Fibroblast of the aortic adventitia (primary cell): ENCODE measurements at regions not wholly inside any gene's neighbourhood (a gene's known extent, or its start where the extent isn't known, plus 50 kb on each side); places are given as distances from the start of the nearest gene placed in this dataset.
A peak's percentile ranks its signal among the peaks of the same experiment; 100 is the strongest.

Experiments
- DNase-seq: peaks from one replicate; pipeline ENCODE4 v3.0.0-alpha.2; 2010; ENCODE audit warnings: low read depth
- H3K4me3 ChIP-seq: 2 replicates; pipeline ENCODE4 v1.5.1; 2011; ENCODE audit warnings: low read depth, mild to moderate bottlenecking, control low read depth, low read length, moderate library complexity
- TF ChIP-seq, protein P1 (sequence below): IDR thresholded peaks from 2 replicates; pipeline ENCODE4 v1.5.1; 2011; ENCODE audit warnings: mild to moderate bottlenecking, low read length, control low read depth, inconsistent platforms; ENCODE audit not compliant: insufficient read depth

DNA sequence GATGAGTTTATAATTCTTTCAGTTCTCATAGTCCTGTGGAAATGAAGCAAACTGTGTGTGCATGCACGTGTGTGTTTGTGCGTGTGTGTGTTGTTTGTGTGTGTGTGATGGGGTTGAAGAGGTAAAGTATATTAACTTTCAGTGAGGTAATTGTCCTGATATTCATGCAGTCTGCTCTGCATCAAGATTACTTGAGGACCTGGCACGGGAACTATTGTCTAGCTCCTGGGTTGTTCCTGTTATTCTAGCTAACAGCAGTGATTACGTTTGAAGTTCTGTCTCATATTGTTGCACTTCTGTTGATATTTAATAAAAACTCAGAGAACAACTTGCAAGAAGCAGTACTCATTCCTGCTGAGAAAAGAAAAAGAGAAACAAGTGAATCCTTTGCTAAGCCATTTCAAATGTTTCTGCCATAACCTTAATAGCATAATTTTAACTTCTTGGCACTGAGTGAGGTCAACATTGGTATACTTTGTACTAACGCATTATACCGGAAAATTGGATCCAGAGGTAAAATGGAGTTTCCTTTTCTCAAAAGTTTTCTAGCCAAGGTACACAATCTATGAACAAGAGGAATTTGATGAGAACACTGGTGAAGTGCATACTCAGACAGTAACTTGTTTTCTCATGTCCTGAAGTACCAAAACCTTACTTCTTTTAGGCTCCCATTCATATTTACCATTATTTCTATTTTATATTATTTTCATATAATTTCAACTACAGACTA is 113.2 kb downstream of the SPCS3 start:
- no peak overlapping the region for H3K4me3 ChIP-seq
- TF ChIP-seq, protein P1, sequence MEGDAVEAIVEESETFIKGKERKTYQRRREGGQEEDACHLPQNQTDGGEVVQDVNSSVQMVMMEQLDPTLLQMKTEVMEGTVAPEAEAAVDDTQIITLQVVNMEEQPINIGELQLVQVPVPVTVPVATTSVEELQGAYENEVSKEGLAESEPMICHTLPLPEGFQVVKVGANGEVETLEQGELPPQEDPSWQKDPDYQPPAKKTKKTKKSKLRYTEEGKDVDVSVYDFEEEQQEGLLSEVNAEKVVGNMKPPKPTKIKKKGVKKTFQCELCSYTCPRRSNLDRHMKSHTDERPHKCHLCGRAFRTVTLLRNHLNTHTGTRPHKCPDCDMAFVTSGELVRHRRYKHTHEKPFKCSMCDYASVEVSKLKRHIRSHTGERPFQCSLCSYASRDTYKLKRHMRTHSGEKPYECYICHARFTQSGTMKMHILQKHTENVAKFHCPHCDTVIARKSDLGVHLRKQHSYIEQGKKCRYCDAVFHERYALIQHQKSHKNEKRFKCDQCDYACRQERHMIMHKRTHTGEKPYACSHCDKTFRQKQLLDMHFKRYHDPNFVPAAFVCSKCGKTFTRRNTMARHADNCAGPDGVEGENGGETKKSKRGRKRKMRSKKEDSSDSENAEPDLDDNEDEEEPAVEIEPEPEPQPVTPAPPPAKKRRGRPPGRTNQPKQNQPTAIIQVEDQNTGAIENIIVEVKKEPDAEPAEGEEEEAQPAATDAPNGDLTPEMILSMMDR, result no peak
- DNase-seq, result peak; percentile 62

DNA sequence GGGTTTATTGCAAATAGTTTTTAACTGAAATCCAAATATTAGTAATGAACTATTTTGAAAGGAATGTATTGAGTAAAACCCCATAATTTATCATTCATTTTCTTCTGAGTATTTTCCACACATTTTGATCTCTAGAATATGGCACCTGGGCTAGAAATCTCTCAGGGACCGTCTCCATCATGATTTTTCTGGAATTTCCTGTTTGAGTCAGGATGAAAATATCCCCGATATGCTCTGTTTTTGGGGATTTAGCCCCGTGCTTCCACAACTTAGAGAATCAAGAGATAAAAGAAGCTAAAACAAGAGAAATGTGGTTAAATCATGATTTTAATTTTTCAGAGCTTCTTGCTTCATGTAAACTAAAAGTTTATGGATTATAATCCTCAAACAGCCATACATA is 114.2 kb downstream of the SPCS3 start:
- TF ChIP-seq, protein P1, result no peak

DNA sequence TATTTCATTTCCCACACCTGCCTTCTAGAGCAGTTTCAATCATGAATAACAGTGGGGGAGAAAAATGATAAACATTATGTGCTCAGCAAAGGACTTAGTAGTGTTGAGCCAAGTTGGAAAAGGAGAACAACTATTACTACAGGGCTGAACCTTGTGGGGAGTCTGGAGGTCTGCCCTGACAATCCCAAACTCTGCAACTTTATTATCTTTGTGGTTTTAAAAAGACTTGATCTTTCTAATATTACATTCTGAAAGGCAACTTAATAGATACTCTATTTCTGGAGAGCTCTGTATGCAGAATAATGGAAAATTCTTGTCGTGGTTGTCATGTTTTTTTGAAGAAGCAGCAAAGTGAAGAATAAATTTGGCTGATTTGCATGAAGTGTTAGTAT is 116.1 kb downstream of the SPCS3 start:
- TF ChIP-seq, protein P1, result no peak
- peak; percentile 93 for DNase-seq
- no peak overlapping the region for H3K4me3 ChIP-seq

More for the DNA sequence above, 114.2 kb downstream of the SPCS3 start:
- DNase-seq, result peak; percentile 44
- H3K4me3 ChIP-seq, result no peak overlapping the region

DNA sequence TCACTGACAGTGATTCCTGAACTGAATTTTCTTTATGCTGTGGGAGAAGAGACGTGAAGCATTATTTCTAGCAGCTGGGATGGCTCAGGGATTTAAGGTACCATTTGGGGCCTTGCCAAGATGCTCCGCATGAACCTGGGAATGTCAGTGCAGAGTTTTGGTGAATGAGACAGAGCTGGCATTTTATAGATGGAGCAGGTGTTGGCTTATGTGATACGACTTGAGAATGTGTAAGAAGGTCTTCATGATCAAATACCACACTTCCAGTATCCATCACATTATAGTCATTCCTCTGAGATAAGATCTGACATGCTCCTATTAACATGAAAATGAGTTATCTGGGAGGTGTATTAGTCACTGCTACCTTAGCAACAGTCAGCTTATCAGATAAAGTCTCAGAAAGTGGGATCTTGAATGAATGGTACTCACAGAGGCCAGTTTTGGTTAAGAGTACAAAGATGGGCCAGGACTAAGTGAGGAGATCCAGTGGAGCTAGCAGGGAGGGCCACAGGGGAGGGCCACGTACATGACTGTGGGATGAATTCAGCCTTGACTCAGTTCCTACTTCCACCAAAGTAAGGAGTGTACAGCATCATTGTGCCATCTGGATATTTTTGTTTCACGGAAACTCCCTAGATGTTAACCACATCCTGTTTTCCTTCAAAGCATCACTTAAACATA is 116.7 kb downstream of the SPCS3 start:
- DNase-seq, result peak; percentile 95
- TF ChIP-seq, protein P1, result no peak
- no peak overlapping the region for H3K4me3 ChIP-seq

DNA sequence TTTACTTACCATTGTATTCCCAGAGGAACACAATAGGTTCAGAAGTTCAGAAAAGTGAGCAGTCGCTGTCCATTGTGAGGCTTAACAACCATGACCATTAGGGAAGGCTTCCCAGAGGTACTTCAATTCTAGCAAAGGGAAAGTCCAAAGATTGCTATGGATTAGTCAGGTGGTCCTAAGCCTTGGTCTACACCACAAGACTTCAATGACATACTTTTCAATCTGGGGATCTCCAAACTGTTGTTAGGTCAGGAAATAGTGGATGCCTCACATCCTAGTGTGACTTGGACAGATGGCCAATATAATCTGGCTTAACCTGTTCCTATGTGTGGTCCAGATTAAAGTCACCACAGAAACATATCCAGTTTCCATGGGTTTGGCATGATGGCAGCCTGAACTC is 118.0 kb downstream of the SPCS3 start:
- no peak overlapping the region for H3K4me3 ChIP-seq
- no peak for DNase-seq
- TF ChIP-seq, protein P1, result no peak

DNA sequence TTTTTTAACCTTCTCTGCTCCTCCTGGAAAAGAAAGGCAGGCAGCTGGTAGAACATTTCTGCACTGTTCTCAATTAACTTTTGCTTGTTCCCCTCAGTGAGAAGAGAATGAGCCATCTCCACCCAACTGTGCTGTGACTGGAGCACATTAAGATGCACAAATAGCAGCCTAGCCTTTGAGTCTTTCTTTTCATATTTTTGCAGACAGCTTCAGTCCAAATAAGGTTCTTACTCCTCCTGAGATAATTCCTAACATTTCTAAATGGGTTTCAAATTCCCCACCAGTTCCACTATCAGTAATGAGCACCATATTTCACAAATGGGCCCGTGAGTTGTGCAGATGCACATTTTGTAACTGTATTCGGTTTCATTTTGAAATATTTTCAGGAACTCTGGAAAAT is 118.6 kb downstream of the SPCS3 start:
- H3K4me3 ChIP-seq, result no peak overlapping the region
- DNase-seq, result no peak
- TF ChIP-seq, protein P1, result no peak
